ENCODE measurements at regions not wholly inside any gene's neighbourhood (a gene's known extent, or its start where the extent isn't known, plus 50 kb on each side); places are given as distances from the start of the nearest gene placed in this dataset.
"Not testable (repeated sequence)": the region's sequence is repeated elsewhere in the genome, so short reads cannot be mapped to it uniquely, and the experiment has no call there.

- H3K27me3 ChIP-seq (ENCODE audit: low read depth, low read length); H3K9me3 ChIP-seq (ENCODE audit: control insufficient read depth in 1 of 2, low read length in 2 of 2); H3K27ac ChIP-seq (ENCODE audit: low read length); H3K4me1 ChIP-seq (ENCODE audit: control insufficient read depth in 1 of 2, insufficient read depth in 2 of 2, low read length in 2 of 2); H3K4me3 ChIP-seq (ENCODE audit: low read depth in 1 of 2, low read length in 2 of 2); H3K36me3 ChIP-seq (ENCODE audit: control insufficient read depth in 1 of 2, insufficient read depth in 2 of 2, low read length in 2 of 2): not testable (repeated sequence)
Observed at GRCh38 chr1:38493306-38493705, 366.3 kb downstream of the RRAGC start.

GRCh38 chr1:38489844-38490270 lies 369.7 kb downstream of the RRAGC start:
- Histone ChIP-seq H3K9me3 (ENCODE audit: control insufficient read depth in 1 of 2, low read length in 2 of 2) (no peaks in the 10 kb centered on the region), H3K27me3 (ENCODE audit: low read depth, low read length) (no peaks in the 10 kb centered on the region), H3K4me3 (ENCODE audit: low read depth in 1 of 2, low read length in 2 of 2) (no peak overlapping the region), H3K27ac (ENCODE audit: low read length) (no peak overlapping the region), H3K4me1 (ENCODE audit: control insufficient read depth in 1 of 2, insufficient read depth in 2 of 2, low read length in 2 of 2) (no peaks in the 10 kb centered on the region), H3K36me3 (ENCODE audit: control insufficient read depth in 1 of 2, insufficient read depth in 2 of 2, low read length in 2 of 2) (no peaks in the 10 kb centered on the region)

GRCh38 chr1:38488162-38488898 lies 371.2 kb downstream of the RRAGC start:
- Histone ChIP-seq H3K4me3 (ENCODE audit: low read depth in 1 of 2, low read length in 2 of 2) (no peak overlapping the region), H3K4me1 (ENCODE audit: control insufficient read depth in 1 of 2, insufficient read depth in 2 of 2, low read length in 2 of 2) (no peaks in the 10 kb centered on the region), H3K27ac (ENCODE audit: low read length) (no peak overlapping the region), H3K9me3 (ENCODE audit: control insufficient read depth in 1 of 2, low read length in 2 of 2) (no peaks in the 10 kb centered on the region), H3K36me3 (ENCODE audit: control insufficient read depth in 1 of 2, insufficient read depth in 2 of 2, low read length in 2 of 2) (no peaks in the 10 kb centered on the region), H3K27me3 (ENCODE audit: low read depth, low read length) (no peaks in the 10 kb centered on the region)

- Histone ChIP-seq H3K27me3 (ENCODE audit: low read depth, low read length) (no peaks in the 10 kb centered on the region), H3K4me3 (ENCODE audit: low read depth in 1 of 2, low read length in 2 of 2) (no peak overlapping the region), H3K4me1 (ENCODE audit: control insufficient read depth in 1 of 2, insufficient read depth in 2 of 2, low read length in 2 of 2) (no peaks in the 10 kb centered on the region), H3K36me3 (ENCODE audit: control insufficient read depth in 1 of 2, insufficient read depth in 2 of 2, low read length in 2 of 2) (no peaks in the 10 kb centered on the region), H3K9me3 (ENCODE audit: control insufficient read depth in 1 of 2, low read length in 2 of 2) (no peaks in the 10 kb centered on the region), H3K27ac (ENCODE audit: low read length) (no peak overlapping the region)
Observed at GRCh38 chr1:38487396-38487795, 372.2 kb downstream of the RRAGC start.

GRCh38 chr1:38486085-38486484 lies 373.5 kb downstream of the RRAGC start:
- no peaks in the 10 kb centered on the region for H3K4me1 ChIP-seq (ENCODE audit: control insufficient read depth in 1 of 2, insufficient read depth in 2 of 2, low read length in 2 of 2)
- no peak overlapping the region for H3K4me3 ChIP-seq (ENCODE audit: low read depth in 1 of 2, low read length in 2 of 2)
- H3K36me3 ChIP-seq (ENCODE audit: control insufficient read depth in 1 of 2, insufficient read depth in 2 of 2, low read length in 2 of 2) = no peaks in the 10 kb centered on the region
- no peaks in the 10 kb centered on the region for H3K27me3 ChIP-seq (ENCODE audit: low read depth, low read length)
- no peaks in the 10 kb centered on the region for H3K9me3 ChIP-seq (ENCODE audit: control insufficient read depth in 1 of 2, low read length in 2 of 2)
- no peak overlapping the region for H3K27ac ChIP-seq (ENCODE audit: low read length)

- Histone ChIP-seq H3K27me3 (ENCODE audit: low read depth, low read length) (peaks cover 10% of the 10 kb centered on the region), H3K27ac (ENCODE audit: low read length) (no peak overlapping the region), H3K4me1 (ENCODE audit: control insufficient read depth in 1 of 2, insufficient read depth in 2 of 2, low read length in 2 of 2) (no peaks in the 10 kb centered on the region), H3K9me3 (ENCODE audit: control insufficient read depth in 1 of 2, low read length in 2 of 2) (no peaks in the 10 kb centered on the region), H3K36me3 (ENCODE audit: control insufficient read depth in 1 of 2, insufficient read depth in 2 of 2, low read length in 2 of 2) (no peaks in the 10 kb centered on the region), H3K4me3 (ENCODE audit: low read depth in 1 of 2, low read length in 2 of 2) (no peak overlapping the region)
Observed at GRCh38 chr1:38481871-38482826, 377.4 kb downstream of the RRAGC start.

GRCh38 chr1:38479662-38480061 lies 379.9 kb downstream of the RRAGC start:
- H3K36me3 ChIP-seq (ENCODE audit: control insufficient read depth in 1 of 2, insufficient read depth in 2 of 2, low read length in 2 of 2); H3K4me3 ChIP-seq (ENCODE audit: low read depth in 1 of 2, low read length in 2 of 2); H3K9me3 ChIP-seq (ENCODE audit: control insufficient read depth in 1 of 2, low read length in 2 of 2); H3K27ac ChIP-seq (ENCODE audit: low read length): not testable (repeated sequence)
- H3K27me3 ChIP-seq (ENCODE audit: low read depth, low read length) = peaks cover 21% of the 10 kb centered on the region
- peaks cover 0 to 11% of the 10 kb centered on the region in 2 donors for H3K4me1 ChIP-seq (ENCODE audit: control insufficient read depth in 1 of 2, insufficient read depth in 2 of 2, low read length in 2 of 2)

GRCh38 chr1:38477811-38478210 lies 381.8 kb downstream of the RRAGC start:
- peaks cover 0 to 11% of the 10 kb centered on the region in 2 donors for H3K4me1 ChIP-seq (ENCODE audit: control insufficient read depth in 1 of 2, insufficient read depth in 2 of 2, low read length in 2 of 2)
- H3K27me3 ChIP-seq (ENCODE audit: low read depth, low read length) = peaks cover 21% of the 10 kb centered on the region
- no peak overlapping the region for H3K27ac ChIP-seq (ENCODE audit: low read length)

GRCh38 chr1:38476850-38477178 lies 382.8 kb downstream of the RRAGC start:
- peaks cover 0 to 11% of the 10 kb centered on the region in 2 donors for H3K4me1 ChIP-seq (ENCODE audit: control insufficient read depth in 1 of 2, insufficient read depth in 2 of 2, low read length in 2 of 2)
- H3K27me3 ChIP-seq (ENCODE audit: low read depth, low read length) = peaks cover 21% of the 10 kb centered on the region
- H3K9me3 ChIP-seq (ENCODE audit: control insufficient read depth in 1 of 2, low read length in 2 of 2) = no peaks in the 10 kb centered on the region
- H3K27ac ChIP-seq (ENCODE audit: low read length) = no peak overlapping the region
- no peaks in the 10 kb centered on the region for H3K36me3 ChIP-seq (ENCODE audit: control insufficient read depth in 1 of 2, insufficient read depth in 2 of 2, low read length in 2 of 2)
- H3K4me3 ChIP-seq (ENCODE audit: low read depth in 1 of 2, low read length in 2 of 2) = peak overlapping the region in 1 of 2 donors; percentile 50

More at GRCh38 chr1:38477811-38478210, 381.8 kb downstream of the RRAGC start:
- Histone ChIP-seq H3K9me3 (ENCODE audit: control insufficient read depth in 1 of 2, low read length in 2 of 2) (no peaks in the 10 kb centered on the region), H3K4me3 (ENCODE audit: low read depth in 1 of 2, low read length in 2 of 2) (no peak overlapping the region), H3K36me3 (ENCODE audit: control insufficient read depth in 1 of 2, insufficient read depth in 2 of 2, low read length in 2 of 2) (no peaks in the 10 kb centered on the region)

GRCh38 chr1:38476111-38476849 lies 383.3 kb downstream of the RRAGC start:
- peak overlapping the region in 1 of 2 donors; percentile 50 for H3K4me3 ChIP-seq (ENCODE audit: low read depth in 1 of 2, low read length in 2 of 2)
- peaks cover 0 to 11% of the 10 kb centered on the region in 2 donors for H3K4me1 ChIP-seq (ENCODE audit: control insufficient read depth in 1 of 2, insufficient read depth in 2 of 2, low read length in 2 of 2)
- H3K9me3 ChIP-seq (ENCODE audit: control insufficient read depth in 1 of 2, low read length in 2 of 2) = no peaks in the 10 kb centered on the region
- H3K27me3 ChIP-seq (ENCODE audit: low read depth, low read length) = peaks cover 21% of the 10 kb centered on the region
- no peaks in the 10 kb centered on the region for H3K36me3 ChIP-seq (ENCODE audit: control insufficient read depth in 1 of 2, insufficient read depth in 2 of 2, low read length in 2 of 2)
- no peak overlapping the region for H3K27ac ChIP-seq (ENCODE audit: low read length)

- no peak overlapping the region for H3K27ac ChIP-seq (ENCODE audit: low read length)
Observed at GRCh38 chr1:38475624-38476005, 384.0 kb downstream of the RRAGC start.

More at GRCh38 chr1:38475624-38476005, 384.0 kb downstream of the RRAGC start:
- Histone ChIP-seq H3K4me3 (ENCODE audit: low read depth in 1 of 2, low read length in 2 of 2) (no peak overlapping the region), H3K27me3 (ENCODE audit: low read depth, low read length) (peaks cover 21% of the 10 kb centered on the region), H3K4me1 (ENCODE audit: control insufficient read depth in 1 of 2, insufficient read depth in 2 of 2, low read length in 2 of 2) (peaks cover 0 to 11% of the 10 kb centered on the region in 2 donors), H3K36me3 (ENCODE audit: control insufficient read depth in 1 of 2, insufficient read depth in 2 of 2, low read length in 2 of 2) (no peaks in the 10 kb centered on the region), H3K9me3 (ENCODE audit: control insufficient read depth in 1 of 2, low read length in 2 of 2) (peaks cover 0 to 4% of the 10 kb centered on the region in 2 donors)
